ENCODE measurements at regions not wholly inside any gene's neighbourhood (a gene's known extent, or its start where the extent isn't known, plus 50 kb on each side); places are given as distances from the start of the nearest gene placed in this dataset.

DNA sequence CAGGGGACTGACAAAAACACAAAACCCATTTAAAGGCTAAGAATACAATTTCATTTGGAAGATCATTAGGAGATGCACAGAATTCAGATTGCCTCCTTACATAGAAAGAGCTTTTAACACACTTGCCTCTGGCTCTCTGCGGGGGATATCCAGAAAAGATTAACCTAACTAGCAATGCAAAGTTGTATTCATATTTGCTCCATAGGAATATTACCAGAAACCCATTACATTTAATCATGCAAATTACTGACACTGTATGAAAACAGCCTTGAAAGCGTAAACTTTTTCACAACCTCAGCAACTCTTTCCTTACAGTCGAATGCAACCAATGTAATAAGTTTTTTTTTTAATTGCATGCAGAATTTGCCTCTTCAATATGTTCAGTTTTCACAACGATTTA lies 1087.3 kb upstream of the PRKX start:
- no peak for TF ChIP-seq EZH2phosphoT487 (IDR thresholded peaks at IDR 0.05; ENCODE audit: unreplicated experiment)
- TF ChIP-seq EZH2 (IDR thresholded peaks at IDR 0.05; ENCODE audit: low read depth, unreplicated experiment) = no peak
- TF ChIP-seq, protein P1, sequence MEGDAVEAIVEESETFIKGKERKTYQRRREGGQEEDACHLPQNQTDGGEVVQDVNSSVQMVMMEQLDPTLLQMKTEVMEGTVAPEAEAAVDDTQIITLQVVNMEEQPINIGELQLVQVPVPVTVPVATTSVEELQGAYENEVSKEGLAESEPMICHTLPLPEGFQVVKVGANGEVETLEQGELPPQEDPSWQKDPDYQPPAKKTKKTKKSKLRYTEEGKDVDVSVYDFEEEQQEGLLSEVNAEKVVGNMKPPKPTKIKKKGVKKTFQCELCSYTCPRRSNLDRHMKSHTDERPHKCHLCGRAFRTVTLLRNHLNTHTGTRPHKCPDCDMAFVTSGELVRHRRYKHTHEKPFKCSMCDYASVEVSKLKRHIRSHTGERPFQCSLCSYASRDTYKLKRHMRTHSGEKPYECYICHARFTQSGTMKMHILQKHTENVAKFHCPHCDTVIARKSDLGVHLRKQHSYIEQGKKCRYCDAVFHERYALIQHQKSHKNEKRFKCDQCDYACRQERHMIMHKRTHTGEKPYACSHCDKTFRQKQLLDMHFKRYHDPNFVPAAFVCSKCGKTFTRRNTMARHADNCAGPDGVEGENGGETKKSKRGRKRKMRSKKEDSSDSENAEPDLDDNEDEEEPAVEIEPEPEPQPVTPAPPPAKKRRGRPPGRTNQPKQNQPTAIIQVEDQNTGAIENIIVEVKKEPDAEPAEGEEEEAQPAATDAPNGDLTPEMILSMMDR (conservative IDR thresholded peaks at IDR 0.05; ENCODE audit: low read depth in 2 of 2) = no peak
- no peak for TF ChIP-seq POLR2AphosphoS5 (IDR thresholded peaks at IDR 0.05; ENCODE audit: low read depth)
- TF ChIP-seq, protein P2, sequence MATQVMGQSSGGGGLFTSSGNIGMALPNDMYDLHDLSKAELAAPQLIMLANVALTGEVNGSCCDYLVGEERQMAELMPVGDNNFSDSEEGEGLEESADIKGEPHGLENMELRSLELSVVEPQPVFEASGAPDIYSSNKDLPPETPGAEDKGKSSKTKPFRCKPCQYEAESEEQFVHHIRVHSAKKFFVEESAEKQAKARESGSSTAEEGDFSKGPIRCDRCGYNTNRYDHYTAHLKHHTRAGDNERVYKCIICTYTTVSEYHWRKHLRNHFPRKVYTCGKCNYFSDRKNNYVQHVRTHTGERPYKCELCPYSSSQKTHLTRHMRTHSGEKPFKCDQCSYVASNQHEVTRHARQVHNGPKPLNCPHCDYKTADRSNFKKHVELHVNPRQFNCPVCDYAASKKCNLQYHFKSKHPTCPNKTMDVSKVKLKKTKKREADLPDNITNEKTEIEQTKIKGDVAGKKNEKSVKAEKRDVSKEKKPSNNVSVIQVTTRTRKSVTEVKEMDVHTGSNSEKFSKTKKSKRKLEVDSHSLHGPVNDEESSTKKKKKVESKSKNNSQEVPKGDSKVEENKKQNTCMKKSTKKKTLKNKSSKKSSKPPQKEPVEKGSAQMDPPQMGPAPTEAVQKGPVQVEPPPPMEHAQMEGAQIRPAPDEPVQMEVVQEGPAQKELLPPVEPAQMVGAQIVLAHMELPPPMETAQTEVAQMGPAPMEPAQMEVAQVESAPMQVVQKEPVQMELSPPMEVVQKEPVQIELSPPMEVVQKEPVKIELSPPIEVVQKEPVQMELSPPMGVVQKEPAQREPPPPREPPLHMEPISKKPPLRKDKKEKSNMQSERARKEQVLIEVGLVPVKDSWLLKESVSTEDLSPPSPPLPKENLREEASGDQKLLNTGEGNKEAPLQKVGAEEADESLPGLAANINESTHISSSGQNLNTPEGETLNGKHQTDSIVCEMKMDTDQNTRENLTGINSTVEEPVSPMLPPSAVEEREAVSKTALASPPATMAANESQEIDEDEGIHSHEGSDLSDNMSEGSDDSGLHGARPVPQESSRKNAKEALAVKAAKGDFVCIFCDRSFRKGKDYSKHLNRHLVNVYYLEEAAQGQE (IDR thresholded peaks at IDR 0.05; ENCODE audit: unreplicated experiment) = no peak
- TF ChIP-seq, protein P3, sequence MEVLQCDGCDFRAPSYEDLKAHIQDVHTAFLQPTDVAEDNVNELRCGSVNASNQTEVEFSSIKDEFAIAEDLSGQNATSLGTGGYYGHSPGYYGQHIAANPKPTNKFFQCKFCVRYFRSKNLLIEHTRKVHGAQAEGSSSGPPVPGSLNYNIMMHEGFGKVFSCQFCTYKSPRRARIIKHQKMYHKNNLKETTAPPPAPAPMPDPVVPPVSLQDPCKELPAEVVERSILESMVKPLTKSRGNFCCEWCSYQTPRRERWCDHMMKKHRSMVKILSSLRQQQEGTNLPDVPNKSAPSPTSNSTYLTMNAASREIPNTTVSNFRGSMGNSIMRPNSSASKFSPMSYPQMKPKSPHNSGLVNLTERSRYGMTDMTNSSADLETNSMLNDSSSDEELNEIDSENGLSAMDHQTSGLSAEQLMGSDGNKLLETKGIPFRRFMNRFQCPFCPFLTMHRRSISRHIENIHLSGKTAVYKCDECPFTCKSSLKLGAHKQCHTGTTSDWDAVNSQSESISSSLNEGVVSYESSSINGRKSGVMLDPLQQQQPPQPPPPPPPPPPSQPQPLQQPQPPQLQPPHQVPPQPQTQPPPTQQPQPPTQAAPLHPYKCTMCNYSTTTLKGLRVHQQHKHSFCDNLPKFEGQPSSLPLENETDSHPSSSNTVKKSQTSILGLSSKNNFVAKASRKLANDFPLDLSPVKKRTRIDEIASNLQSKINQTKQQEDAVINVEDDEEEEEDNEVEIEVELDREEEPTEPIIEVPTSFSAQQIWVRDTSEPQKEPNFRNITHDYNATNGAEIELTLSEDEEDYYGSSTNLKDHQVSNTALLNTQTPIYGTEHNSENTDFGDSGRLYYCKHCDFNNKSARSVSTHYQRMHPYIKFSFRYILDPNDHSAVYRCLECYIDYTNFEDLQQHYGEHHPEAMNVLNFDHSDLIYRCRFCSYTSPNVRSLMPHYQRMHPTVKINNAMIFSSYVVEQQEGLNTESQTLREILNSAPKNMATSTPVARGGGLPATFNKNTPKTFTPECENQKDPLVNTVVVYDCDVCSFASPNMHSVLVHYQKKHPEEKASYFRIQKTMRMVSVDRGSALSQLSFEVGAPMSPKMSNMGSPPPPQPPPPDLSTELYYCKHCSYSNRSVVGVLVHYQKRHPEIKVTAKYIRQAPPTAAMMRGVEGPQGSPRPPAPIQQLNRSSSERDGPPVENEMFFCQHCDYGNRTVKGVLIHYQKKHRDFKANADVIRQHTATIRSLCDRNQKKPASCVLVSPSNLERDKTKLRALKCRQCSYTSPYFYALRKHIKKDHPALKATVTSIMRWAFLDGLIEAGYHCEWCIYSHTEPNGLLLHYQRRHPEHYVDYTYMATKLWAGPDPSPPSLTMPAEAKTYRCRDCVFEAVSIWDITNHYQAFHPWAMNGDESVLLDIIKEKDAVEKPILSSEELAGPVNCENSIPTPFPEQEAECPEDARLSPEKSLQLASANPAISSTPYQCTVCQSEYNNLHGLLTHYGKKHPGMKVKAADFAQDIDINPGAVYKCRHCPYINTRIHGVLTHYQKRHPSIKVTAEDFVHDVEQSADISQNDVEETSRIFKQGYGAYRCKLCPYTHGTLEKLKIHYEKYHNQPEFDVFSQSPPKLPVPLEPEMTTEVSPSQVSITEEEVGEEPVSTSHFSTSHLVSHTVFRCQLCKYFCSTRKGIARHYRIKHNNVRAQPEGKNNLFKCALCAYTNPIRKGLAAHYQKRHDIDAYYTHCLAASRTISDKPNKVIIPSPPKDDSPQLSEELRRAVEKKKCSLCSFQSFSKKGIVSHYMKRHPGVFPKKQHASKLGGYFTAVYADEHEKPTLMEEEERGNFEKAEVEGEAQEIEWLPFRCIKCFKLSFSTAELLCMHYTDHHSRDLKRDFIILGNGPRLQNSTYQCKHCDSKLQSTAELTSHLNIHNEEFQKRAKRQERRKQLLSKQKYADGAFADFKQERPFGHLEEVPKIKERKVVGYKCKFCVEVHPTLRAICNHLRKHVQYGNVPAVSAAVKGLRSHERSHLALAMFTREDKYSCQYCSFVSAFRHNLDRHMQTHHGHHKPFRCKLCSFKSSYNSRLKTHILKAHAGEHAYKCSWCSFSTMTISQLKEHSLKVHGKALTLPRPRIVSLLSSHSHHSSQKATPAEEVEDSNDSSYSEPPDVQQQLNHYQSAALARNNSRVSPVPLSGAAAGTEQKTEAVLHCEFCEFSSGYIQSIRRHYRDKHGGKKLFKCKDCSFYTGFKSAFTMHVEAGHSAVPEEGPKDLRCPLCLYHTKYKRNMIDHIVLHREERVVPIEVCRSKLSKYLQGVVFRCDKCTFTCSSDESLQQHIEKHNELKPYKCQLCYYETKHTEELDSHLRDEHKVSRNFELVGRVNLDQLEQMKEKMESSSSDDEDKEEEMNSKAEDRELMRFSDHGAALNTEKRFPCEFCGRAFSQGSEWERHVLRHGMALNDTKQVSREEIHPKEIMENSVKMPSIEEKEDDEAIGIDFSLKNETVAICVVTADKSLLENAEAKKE (CRISPR knock-in tag; IDR thresholded peaks at IDR 0.05) = no peak
- TF ChIP-seq, protein P4, sequence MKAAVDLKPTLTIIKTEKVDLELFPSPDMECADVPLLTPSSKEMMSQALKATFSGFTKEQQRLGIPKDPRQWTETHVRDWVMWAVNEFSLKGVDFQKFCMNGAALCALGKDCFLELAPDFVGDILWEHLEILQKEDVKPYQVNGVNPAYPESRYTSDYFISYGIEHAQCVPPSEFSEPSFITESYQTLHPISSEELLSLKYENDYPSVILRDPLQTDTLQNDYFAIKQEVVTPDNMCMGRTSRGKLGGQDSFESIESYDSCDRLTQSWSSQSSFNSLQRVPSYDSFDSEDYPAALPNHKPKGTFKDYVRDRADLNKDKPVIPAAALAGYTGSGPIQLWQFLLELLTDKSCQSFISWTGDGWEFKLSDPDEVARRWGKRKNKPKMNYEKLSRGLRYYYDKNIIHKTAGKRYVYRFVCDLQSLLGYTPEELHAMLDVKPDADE (IDR thresholded peaks at IDR 0.05) = no peak
